Stimulated activated CD4-positive, alpha-beta T cell treated with anti-CD3 and anti-CD28 coated beads, Interleukin-15, amount 100 ng/mL, for 48 hours (primary cell): ENCODE measurements at regions not wholly inside any gene's neighbourhood (a gene's known extent, or its start where the extent isn't known, plus 50 kb on each side); places are given as distances from the start of the nearest gene placed in this dataset.
A peak's percentile ranks its signal among the peaks of the same experiment; 100 is the strongest.
"Not testable (repeated sequence)": the region's sequence is repeated elsewhere in the genome, so short reads cannot be mapped to it uniquely, and the experiment has no call there.

Source experiments
- DNase-seq, 2 donors: peaks; one replicate each; pipeline ENCODE4 v3.0.0-alpha.2; 2020; ENCODE audit warnings: low read depth in 2 of 2

- no peak for DNase-seq
These were observed 290.5 kb upstream of the RASA1 start for GRCh38 chr5:86977190-86977589.

- DNase-seq, result no peak
These were observed 289.9 kb upstream of the RASA1 start for GRCh38 chr5:86977808-86978207.

DNA sequence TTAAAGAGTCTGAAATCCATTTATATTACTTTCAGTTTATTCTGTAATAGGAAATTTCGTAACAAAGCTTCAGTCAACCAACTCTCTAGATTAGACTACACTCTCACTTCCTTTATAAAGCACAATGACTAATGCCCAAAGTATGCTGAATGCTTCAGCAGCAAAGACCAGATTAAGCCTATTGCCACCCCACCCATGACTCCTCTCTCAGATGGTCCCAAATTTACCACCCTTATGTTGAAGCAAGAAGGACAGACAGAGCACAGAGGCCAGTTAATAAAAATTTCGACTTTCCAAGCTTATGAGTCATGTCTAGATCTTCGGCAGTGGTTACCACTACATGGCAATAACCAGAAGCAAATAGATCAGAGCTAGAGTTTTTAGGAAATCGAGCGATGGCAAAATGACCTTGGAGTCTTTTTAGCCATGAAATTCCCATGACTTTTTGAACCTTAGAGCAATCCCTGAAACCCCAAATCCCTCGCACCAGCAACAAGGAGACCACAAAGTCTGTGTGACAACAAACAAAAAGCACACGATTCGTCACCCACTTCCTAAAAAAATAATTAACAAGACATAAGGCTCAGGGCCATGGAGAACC lies 287.8 kb upstream of the RASA1 start:
- no peak for DNase-seq

- DNase-seq, result no peak
These were observed 285.8 kb upstream of the RASA1 start for GRCh38 chr5:86981898-86982297.

DNA sequence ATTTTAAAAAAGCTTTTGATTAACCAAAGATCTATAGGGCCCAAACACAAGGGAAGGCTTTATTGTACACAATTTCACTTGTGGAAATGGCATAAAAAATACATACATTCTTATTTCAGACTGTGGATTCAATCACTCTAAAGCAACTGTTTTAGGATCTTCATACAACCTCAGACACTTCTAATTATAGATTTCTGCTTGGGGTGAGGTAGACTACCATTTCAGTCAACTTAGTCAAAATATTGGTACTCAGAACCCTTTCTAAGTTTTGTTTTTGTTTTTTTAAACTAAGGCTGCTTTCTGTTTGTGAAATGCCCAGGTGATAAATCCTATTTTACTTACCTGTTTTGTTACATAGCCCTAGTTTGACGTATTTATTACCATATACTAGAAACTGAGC lies 284.5 kb upstream of the RASA1 start:
- no peak for DNase-seq

GRCh38 chr5:86986837-86987236 lies 280.8 kb upstream of the RASA1 start:
- DNase-seq, result no peak

DNA sequence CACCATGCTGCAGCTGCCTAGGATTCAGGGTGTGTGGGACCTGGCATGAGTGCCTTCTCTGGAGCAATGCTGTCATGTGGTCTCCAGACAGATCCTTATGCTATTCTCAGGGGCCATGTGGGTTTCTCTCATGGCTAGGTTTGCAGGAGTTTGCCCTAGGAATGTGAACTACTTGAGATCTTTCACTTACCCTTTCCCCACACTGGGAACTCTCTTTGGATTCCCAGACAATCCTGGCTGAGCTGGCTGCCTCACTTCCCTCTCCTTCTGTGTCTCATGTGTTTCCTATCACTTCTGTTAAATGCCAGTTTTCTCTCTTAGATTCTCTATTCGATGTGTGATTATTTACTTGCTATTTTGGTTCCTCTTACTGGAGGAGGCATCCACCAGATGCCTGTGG lies 270.2 kb upstream of the RASA1 start:
- DNase-seq, result no peak

GRCh38 chr5:86999951-87000350 lies 267.7 kb upstream of the RASA1 start:
- no peak for DNase-seq

GRCh38 chr5:87002485-87002884 lies 265.2 kb upstream of the RASA1 start:
- DNase-seq, result no peak

DNA sequence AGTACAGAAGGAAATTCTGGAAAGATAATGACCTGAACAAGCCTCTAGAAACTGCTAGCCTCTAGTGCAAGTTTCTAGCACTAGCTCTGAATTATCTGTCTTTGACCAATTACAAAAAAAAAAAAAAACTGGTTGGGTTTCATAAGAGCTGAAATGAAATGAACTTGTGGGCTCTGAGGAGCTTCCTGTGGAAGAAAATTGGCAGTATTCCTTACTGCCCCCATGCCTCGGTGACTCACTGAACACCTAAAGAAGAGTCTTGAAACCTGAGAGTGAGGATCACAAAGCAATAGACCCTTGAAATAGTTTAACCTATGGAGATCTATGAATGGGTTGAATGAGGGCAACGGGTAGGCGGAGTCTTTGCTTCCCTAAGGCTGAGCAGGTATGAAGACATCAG lies 263.6 kb upstream of the RASA1 start:
- no peak for DNase-seq

GRCh38 chr5:87007737-87008136 lies 259.9 kb upstream of the RASA1 start:
- DNase-seq, result no peak

GRCh38 chr5:87008751-87009560 lies 258.7 kb upstream of the RASA1 start:
- no peak for DNase-seq

GRCh38 chr5:87010736-87011135 lies 256.9 kb upstream of the RASA1 start:
- no peak for DNase-seq

GRCh38 chr5:87015901-87016300 lies 251.8 kb upstream of the RASA1 start:
- DNase-seq, result no peak

DNA sequence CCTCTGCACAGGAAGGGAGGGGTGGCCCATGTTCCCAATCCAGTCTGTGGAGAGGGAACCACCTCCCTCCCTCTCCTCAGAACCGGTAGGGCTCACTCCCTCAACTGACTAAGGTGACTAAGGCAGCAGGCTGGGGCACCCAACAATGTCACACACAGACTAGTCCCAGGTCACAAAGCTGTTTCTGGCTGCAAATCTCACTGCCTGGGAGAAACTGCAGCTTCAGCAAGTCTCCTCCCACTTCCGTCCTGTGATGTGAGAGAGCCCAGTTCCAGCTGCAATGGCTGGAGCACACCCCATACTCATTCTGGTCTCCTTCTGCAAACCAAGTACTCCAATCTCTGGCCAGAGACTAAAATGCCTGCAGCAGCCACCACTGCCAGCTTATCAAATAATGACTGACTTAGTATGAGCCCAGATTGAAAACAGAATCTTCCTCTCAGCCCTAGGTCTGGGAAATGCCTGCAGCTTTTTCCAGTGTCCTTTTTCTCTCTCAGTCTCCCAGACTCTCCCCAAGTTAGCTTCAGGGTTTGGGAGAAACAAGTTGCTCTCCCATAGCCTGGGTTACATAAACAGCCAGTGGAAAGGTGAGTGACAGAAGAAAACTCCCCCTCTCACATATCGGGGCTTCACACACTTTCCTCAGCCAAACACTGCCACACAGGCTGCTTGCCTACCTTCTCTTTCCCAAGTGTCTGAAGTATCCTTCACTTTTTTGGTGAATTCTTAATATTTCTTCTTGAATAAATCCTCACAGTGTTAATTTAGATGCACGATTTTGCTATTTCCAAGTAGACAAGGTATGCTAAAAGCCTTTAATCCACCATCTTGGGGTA lies 247.4 kb upstream of the RASA1 start:
- peak in 1 of 2 donors; percentile 7 for DNase-seq

DNA sequence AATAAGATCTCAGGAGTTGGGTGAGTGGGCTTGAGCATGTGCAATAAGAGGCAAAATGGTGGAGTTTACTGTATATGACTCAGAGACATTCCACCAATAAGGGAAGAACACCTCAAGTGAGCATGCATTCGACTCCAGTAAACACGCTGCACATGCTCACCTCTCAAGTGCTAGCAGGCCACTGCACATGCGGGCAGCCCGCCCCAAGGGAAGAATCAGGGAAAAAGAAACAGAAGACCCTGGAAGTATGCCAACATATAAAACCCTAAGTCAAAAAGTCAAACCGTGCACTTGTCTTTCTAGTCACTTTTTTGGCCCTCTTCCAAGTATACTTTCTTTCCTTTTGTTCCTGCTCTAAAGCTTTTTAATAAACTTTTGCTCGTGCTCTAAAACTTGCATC lies 245.3 kb upstream of the RASA1 start:
- no peak for DNase-seq

DNA sequence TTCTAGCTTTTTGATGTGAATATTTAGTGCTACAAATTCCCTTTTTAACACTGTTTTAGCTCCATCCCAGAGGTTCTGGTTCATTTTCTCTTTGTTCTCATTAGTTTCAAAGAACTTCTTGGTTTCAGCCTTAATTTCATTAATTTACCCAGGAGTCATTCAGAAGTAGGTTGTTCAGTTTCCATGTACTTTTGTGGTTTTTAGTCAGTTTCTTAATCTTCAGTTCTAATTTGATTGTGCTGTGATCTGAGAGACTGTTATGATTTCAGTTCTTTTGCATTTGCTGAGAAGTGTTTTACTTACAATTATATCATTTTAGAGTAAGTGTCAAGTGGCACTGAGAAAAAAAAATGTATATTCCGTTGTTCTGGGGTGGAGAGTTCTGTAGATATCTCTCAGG lies 240.1 kb upstream of the RASA1 start:
- no peak for DNase-seq

GRCh38 chr5:87029951-87030350 lies 237.7 kb upstream of the RASA1 start:
- no peak for DNase-seq

GRCh38 chr5:87030699-87031098 lies 237.0 kb upstream of the RASA1 start:
- no peak for DNase-seq

- no peak for DNase-seq
These were observed 233.1 kb upstream of the RASA1 start for GRCh38 chr5:87034557-87034956.

DNA sequence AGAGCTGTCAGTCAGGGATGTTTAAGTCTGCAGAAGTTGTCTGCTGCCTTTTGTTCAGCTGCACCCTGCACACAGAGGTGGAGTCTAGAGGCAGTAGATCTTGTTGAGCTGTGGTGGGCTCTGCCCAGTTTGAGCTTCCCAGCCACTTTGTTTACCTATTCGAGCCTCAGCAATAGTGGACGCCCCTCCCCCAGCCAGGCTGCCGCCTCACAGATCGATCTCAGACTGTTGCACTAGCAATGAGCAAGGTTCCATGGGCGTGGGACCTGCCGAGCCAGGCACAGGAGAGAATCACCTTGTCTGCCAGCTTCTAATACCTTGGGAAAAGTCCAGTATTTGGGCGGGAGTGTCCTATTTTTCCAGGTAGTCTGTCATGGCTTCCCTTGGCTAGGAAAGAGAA lies 225.1 kb upstream of the RASA1 start:
- no peak for DNase-seq

GRCh38 chr5:87048156-87048555 lies 219.5 kb upstream of the RASA1 start:
- no peak for DNase-seq

DNA sequence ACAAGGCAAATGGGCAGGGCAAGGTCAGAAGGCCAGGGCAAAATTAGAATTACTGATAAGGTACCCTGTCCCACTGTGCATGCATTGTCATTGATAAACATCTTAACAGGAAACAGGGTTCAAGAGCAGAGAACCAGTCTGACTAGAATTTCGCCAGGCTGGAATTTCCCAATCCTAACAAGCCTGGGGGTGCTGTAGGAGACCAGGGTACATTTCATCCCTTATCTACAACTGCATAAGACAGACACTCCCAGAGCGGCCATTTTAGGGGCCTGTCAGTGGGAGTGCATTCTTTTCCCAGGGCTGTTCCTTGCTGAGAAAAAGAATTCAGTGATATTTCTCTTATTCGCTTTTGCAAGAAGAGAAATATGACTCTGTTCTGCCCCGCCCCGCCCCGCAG lies 218.7 kb upstream of the RASA1 start:
- DNase-seq, result not testable (repeated sequence)
